Left ventricle myocardium superior (tissue), 1 donor: ENCODE measurements at regions not wholly inside any gene's neighbourhood (a gene's known extent, or its start where the extent isn't known, plus 50 kb on each side); places are given as distances from the start of the nearest gene placed in this dataset.

ENCODE experiments used
- ATAC-seq: fragments of 200-7000 bp; cut with Tn5 transposase; one replicate; pipeline ENCODE4 v1.9.1; 2020; ENCODE audit warnings: mild to moderate bottlenecking, moderate library complexity
- DNase-seq: peaks from one replicate; pipeline ENCODE4 v3.0.0-alpha.2; 2020
- intact Hi-C: fragments of 100-400 bp; cut with micrococcal nuclease; formaldehyde crosslinking; loops from one replicate; pipeline ENCODE4 v1.11.0; 2022
- donor health status: DM: no; HTN: yes; CAD: no; lungs with severe emphysema.

DNA sequence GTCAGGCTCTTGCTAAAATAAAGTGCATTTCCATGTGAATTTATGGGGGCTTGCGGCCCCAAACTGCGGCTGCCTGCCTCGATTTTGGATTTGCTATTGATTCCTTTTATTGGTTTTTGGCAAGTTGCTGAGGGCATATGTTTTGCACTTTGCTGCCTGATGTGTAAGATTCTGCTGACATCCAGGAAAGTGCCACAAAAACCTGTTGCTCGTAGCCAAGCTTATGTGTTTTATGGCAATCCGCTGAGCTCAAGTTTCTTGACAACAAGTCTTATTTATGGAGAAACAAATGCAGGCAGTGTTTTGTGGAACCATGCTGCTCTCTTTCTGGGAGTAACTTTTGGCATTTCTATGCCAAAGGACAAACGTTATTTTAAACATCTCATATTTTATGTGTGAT lies 97.3 kb upstream of the DDIT4L start:
- no peak for ATAC-seq
- DNase-seq, result no peak
- intact Hi-C loops, result no loop called here

DNA sequence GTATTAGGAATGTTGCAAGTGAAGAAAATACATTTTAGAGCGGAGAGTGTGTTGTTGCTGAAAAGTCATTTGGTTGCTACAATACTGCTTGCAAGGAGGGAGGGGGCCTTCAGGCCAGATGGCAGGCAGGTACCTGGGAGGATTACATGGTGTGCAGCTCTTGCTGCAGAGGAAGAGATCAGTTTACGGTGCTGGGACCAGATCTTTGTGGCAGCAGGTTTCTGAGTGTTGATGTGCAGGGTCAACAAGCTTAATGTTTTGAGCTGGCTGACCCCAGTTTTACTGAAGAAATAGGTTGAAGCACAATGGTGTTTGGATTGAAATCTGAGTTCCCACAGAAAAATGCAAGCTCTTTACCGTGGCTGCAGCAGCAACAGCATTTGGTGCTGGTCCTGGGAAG lies 96.4 kb upstream of the DDIT4L start:
- ATAC-seq (no peak), DNase-seq (no peak)
- intact Hi-C loops, result no loop called here

GRCh38 chr4:100285121-100285520 lies 94.9 kb upstream of the DDIT4L start:
- no peak for DNase-seq
- intact Hi-C loops, result no loop called here
- ATAC-seq, result no peak

DNA sequence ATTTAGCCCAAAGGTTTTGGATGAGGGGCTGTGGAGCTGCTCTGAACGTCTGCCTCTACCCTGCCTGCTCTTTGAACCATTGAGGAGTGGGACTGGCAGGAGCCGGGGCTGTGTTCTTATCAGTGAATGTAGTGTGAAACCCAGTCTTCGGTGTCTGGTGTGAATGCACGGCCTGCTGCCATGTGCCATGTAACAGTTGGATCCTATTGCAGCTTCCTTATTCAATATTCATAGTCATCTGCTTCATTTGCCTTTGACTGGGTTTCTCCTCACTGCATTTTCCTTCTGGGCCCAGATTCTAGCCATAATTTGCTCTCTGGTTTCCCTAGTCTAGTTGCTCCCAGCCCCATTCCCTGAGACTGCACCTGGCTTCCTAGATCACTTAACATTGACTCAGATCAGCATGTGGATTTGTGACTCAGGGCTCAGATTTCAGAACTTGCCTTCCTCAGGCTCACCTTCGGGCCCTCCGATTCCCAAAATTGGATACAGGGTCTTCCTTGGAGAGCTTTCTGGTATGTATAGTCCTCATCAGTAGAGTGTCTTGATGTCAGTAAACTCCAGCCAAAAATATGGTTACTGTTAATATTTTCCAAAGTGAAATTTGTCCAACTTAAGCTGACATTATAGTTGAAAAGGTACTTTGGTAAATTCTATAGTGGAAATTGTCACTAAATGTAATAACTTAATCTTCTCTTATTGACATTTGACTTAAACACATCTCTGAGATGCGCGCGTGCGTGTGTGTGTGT lies 94.0 kb upstream of the DDIT4L start:
- ATAC-seq (no peak), DNase-seq (no peak)
- intact Hi-C loops, result no loop called here

- intact Hi-C loops, result no loop called here
- DNase-seq (no peak), ATAC-seq (no peak)
Measured at GRCh38 chr4:100280807-100281206, 90.5 kb upstream of the DDIT4L start.

DNA sequence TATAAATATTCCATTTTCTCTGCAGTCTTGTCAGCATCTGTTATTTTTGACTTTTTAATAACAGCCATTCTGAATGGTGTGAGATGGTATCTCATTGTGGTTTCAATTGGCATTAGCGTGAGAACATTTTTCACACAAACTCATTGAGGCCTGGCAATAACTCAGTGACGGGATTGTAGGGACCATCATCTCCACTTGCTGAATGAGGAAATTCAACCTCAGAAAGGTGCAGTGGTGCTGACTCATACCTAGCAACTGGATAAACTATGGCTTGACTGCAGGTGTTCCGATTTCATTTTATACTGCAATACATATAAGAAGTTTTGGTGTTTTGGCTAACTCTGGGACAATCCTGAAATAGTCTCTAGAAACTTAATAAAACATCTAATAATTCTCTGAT lies 88.3 kb upstream of the DDIT4L start:
- intact Hi-C loops, result no loop called here
- DNase-seq (no peak), ATAC-seq (no peak)

- ATAC-seq, result no peak
- intact Hi-C loops, result no loop called here
- no peak for DNase-seq
Measured at GRCh38 chr4:100269446-100269845, 79.2 kb upstream of the DDIT4L start.

GRCh38 chr4:100268789-100269188 lies 78.5 kb upstream of the DDIT4L start:
- no peak for DNase-seq
- intact Hi-C loops, result no loop called here
- no peak for ATAC-seq

DNA sequence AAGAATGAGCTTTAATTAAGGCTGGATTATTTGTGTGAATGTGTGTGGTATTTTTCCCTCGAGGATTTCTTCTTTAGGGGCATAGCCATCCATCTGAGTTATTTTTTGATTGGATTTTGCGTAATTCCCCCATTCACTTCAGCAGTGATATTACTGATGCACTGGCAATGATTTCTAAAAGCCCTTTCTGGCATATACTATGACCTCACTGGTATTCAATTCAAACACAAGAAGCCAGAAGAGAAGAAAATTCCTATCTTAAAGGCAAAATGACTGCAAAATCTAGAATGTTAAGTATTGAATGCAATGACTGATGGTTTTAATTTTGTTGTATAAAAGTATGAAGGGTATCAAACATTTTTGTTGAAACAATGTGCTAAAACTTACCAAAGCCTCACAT lies 71.1 kb upstream of the DDIT4L start:
- ATAC-seq (no peak), DNase-seq (no peak)
- intact Hi-C loops, result no loop called here

- intact Hi-C loops, result no loop called here
- ATAC-seq (no peak), DNase-seq (no peak)
Measured at GRCh38 chr4:100258675-100259074, 68.4 kb upstream of the DDIT4L start.

DNA sequence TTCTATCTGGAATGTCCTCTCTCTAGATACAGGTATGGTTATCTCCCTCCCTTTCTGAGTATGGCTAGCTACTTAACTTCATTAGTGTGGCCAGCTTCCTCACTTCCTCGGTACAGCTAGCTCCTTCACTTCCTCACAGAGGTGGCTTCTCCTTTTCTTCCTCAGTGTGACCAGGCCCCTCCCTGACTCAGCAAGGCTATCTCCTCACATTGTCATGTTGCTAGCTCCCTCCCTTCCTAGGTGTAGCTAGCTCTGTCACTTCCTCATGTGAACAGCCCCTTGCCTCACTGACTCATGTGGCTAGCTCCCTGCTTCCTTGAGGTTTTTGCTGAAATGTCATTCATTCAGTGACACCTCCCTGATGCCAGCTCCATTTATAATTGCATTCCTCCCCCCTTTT lies 67.3 kb upstream of the DDIT4L start:
- no peak for ATAC-seq
- DNase-seq, result no peak
- intact Hi-C loops, result no loop called here

GRCh38 chr4:100254237-100254636 lies 64.0 kb upstream of the DDIT4L start:
- intact Hi-C loops, result no loop called here
- ATAC-seq (no peak), DNase-seq (no peak)

GRCh38 chr4:100248476-100248875 lies 58.2 kb upstream of the DDIT4L start:
- DNase-seq (no peak), ATAC-seq (no peak)
- intact Hi-C loops, result no loop called here

DNA sequence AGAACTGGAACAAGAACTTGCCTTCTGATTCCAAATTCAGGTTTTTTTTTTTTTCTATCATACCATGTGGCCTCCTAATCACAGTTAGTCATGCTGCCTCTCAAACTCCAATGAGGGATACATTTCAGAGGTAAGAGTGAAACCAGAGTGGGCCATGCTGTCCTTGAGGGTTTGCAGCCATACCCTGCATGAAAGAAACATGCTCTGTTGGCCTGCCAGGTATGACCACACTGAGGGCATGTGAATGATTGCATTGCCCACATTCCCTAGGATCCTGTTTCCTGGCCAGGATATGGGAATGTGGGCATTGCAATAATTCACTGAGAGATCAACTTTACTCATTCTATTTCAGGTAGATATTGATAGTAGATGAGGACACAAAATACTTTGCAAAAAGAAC lies 56.4 kb upstream of the DDIT4L start:
- no peak for DNase-seq
- ATAC-seq, result no peak
- intact Hi-C loops, result no loop called here

DNA sequence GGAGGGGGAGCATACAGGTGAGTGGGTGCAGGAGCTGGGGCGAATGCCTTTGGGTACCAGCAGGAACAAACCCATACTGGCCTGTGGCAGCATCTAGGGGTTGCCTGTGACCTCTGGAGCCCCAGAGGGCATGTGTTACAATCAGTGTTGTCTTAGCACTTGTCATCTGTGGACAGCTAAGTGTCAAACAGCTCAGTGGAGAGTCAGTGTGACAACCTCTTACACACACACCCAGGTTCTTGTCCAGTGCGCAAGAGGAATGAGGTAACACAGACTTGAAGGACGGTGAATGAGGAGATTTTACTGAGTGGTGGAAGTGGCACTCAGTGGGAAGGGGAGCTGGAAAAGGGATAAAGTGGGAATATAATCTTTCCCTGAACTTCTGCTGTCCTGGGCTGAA lies 54.1 kb upstream of the DDIT4L start:
- intact Hi-C loops, result no loop called here
- DNase-seq, result no peak
- ATAC-seq, result no peak
